H1 (cell line): ENCODE measurements at regions not wholly inside any gene's neighbourhood (a gene's known extent, or its start where the extent isn't known, plus 50 kb on each side); places are given as distances from the start of the nearest gene placed in this dataset.

Source experiments
- CTCF ChIA-PET: fragments of 300-600 bp; sonication (Branson Sonifier 250); formaldehyde crosslinking; loops from one replicate; lab custom pipeline; 2021; ENCODE audit not compliant: partially characterized antibody; lab: Charles Lee
- POLR2A ChIA-PET: fragments of 300-600 bp; sonication (Branson Sonifier 250); formaldehyde crosslinking; loops from one replicate; lab custom pipeline; 2021; ENCODE audit warnings: inconsistent platforms; ENCODE audit not compliant: partially characterized antibody; lab: Charles Lee
- DNase-seq, 2 experiments: peaks; one replicate each; pipeline versions ENCODE4 v3.0.0 to v3.0.0-alpha.2; 2010 to 2022; ENCODE audit warnings: low spot score in 2 of 2, low read depth in 1 of 2, mixed read lengths in 1 of 2
- FAIRE-seq: peaks from 2 replicates; lab custom pipeline; 2011; peaks lifted over from hg19 to GRCh38; lab: Jason Lieb, UNC
- H2AFZ ChIP-seq: 2 replicates; pipeline ENCODE4 v1.8.1; 2012; ENCODE audit warnings: low read length, inconsistent platforms
- H2AK5ac ChIP-seq: 2 replicates; pipeline ENCODE4 v1.6.1; 2013; ENCODE audit warnings: low read depth, low read length
- H2BK120ac ChIP-seq: replicated peaks from 2 replicates; pipeline ENCODE3; 2013; ENCODE audit warnings: low read depth, low read length, inconsistent platforms
- H2BK12ac ChIP-seq: 2 replicates; pipeline ENCODE4 v1.6.1; 2013; ENCODE audit warnings: low read depth, low read length
- H2BK15ac ChIP-seq: 2 replicates; pipeline ENCODE4 v1.6.1; 2013; ENCODE audit warnings: low read length
- H2BK20ac ChIP-seq: 2 replicates; pipeline ENCODE4 v1.6.1; 2013; ENCODE audit warnings: low read length
- H2BK5ac ChIP-seq: 2 replicates; pipeline ENCODE4 v1.6.1; 2013; ENCODE audit warnings: low read depth, low read length
- H3K14ac ChIP-seq: 2 replicates; pipeline ENCODE4 v1.6.1; 2013; ENCODE audit warnings: inconsistent platforms; ENCODE audit not compliant: insufficient read length
- H3K18ac ChIP-seq: 2 replicates; pipeline ENCODE4 v1.6.1; 2013; ENCODE audit warnings: low read length; ENCODE audit errors: extremely low read depth
- H3K23ac ChIP-seq: 2 replicates; pipeline ENCODE4 v1.6.1; 2013; ENCODE audit warnings: inconsistent platforms; ENCODE audit not compliant: insufficient read length
- H3K23me2 ChIP-seq: 2 replicates; pipeline ENCODE4 v1.6.1; 2013; ENCODE audit warnings: low read depth, low read length
- H3K27ac ChIP-seq: 2 replicates; pipeline ENCODE4 v1.6.1; 2011; ENCODE audit warnings: low read depth, low read length, inconsistent platforms
- H3K27me3 ChIP-seq, 4 experiments: replicated peaks in 1 of 4; 1 replicate in 1 of 4; 2 replicates in 3 of 4; pipeline versions ENCODE4 v1.6.1 to v1.8.1; 2011 to 2013; ENCODE audit warnings: low read length in 3 of 4, mild to moderate bottlenecking in 3 of 4, inconsistent platforms in 2 of 4, mixed read lengths in 2 of 4, moderate library complexity in 1 of 4; ENCODE audit not compliant: control insufficient read depth in 3 of 4, insufficient read depth in 3 of 4; ENCODE audit errors: extremely low read depth in 1 of 4
- H3K36me3 ChIP-seq, 4 experiments: 2 replicates each; pipeline versions ENCODE4 v1.6.1 to v1.8.1; 2011 to 2013; ENCODE audit warnings: mild to moderate bottlenecking in 4 of 4, low read length in 3 of 4, moderate library complexity in 2 of 4, control low read depth in 1 of 4, inconsistent platforms in 1 of 4; ENCODE audit not compliant: insufficient read depth in 4 of 4, control insufficient read depth in 2 of 4
- H3K4ac ChIP-seq: replicated peaks from 2 replicates; pipeline ENCODE3; 2013; ENCODE audit warnings: low read length, low read depth, mixed read lengths, inconsistent platforms; ENCODE audit not compliant: insufficient read length
- H3K4me1 ChIP-seq, 4 experiments: replicated peaks in 1 of 4; 1 replicate in 1 of 4; 2 replicates in 3 of 4; pipeline versions ENCODE4 v1.6.1 to v1.8.1; 2011 to 2013; ENCODE audit warnings: low read length in 3 of 4, inconsistent platforms in 2 of 4, mixed read lengths in 1 of 4; ENCODE audit not compliant: insufficient read depth in 4 of 4, control insufficient read depth in 3 of 4
- H3K4me2 ChIP-seq, 2 experiments: 2 replicates each; pipeline versions ENCODE4 v1.6.1 to v1.8.1; 2011 to 2013; ENCODE audit warnings: low read depth in 2 of 2, low read length in 2 of 2, control low read depth in 1 of 2, inconsistent platforms in 1 of 2, mild to moderate bottlenecking in 1 of 2; ENCODE audit not compliant: insufficient read depth in 1 of 2
- H3K4me3 ChIP-seq, 4 experiments: fragments of 200-600, 300-600 bp in 1 of 4; sonication (generic), shearing (Covaris generic), sonication (Bioruptor Twin) in 1 of 4; 2 replicates each; pipeline versions ENCODE4 v1.5.1 to v1.8.1; 2011 to 2016; ENCODE audit warnings: low read length in 4 of 4, low read depth in 3 of 4, control low read depth in 2 of 4, inconsistent platforms in 2 of 4, mild to moderate bottlenecking in 2 of 4, mixed read lengths in 1 of 4, moderate library complexity in 1 of 4; ENCODE audit not compliant: insufficient read depth in 2 of 4; ENCODE audit errors: extremely low read depth in 1 of 4
- H3K56ac ChIP-seq: replicated peaks from 2 replicates; pipeline ENCODE3; 2013; ENCODE audit warnings: low read depth, mild to moderate bottlenecking, mixed read lengths, low read length, inconsistent platforms; ENCODE audit not compliant: insufficient read length
- H3K79me1 ChIP-seq: 2 replicates; pipeline ENCODE4 v1.6.1; 2013; ENCODE audit warnings: low read depth, low read length, control low read depth
- H3K79me2 ChIP-seq, 2 experiments: 2 replicates each; pipeline versions ENCODE4 v1.6.1 to v1.8.1; 2012 to 2013; ENCODE audit warnings: low read length in 2 of 2, mild to moderate bottlenecking in 2 of 2, inconsistent platforms in 1 of 2; ENCODE audit not compliant: insufficient read depth in 2 of 2, control insufficient read depth in 1 of 2
- H3K9ac ChIP-seq, 4 experiments: replicated peaks in 1 of 4; 1 replicate in 1 of 4; 2 replicates in 3 of 4; pipeline versions ENCODE4 v1.6.1 to v1.8.1; 2011 to 2013; ENCODE audit warnings: low read depth in 3 of 4, low read length in 3 of 4, control low read depth in 2 of 4, mild to moderate bottlenecking in 2 of 4, moderate library complexity in 2 of 4, inconsistent platforms in 1 of 4; ENCODE audit errors: extremely low read depth in 1 of 4
- H3K9me3 ChIP-seq, 2 experiments: 2 replicates each; pipeline versions ENCODE4 v1.6.1 to v1.8.1; 2012 to 2013; ENCODE audit warnings: mild to moderate bottlenecking in 2 of 2, moderate library complexity in 2 of 2, control low read depth in 1 of 2, inconsistent platforms in 1 of 2, low read depth in 1 of 2, low read length in 1 of 2, mixed read lengths in 1 of 2; ENCODE audit not compliant: insufficient read depth in 2 of 2
- H4K20me1 ChIP-seq, 2 experiments: replicated peaks in 1 of 2; 2 replicates each; pipeline versions ENCODE3 to v1.8.1; 2011 to 2013; ENCODE audit warnings: inconsistent platforms in 2 of 2, low read length in 2 of 2, mild to moderate bottlenecking in 1 of 2; ENCODE audit not compliant: insufficient read depth in 2 of 2, control insufficient read depth in 1 of 2
- H4K5ac ChIP-seq: 2 replicates; pipeline ENCODE4 v1.6.1; 2013; ENCODE audit warnings: low read length, low read depth, mixed read lengths, inconsistent platforms; ENCODE audit not compliant: insufficient read length
- H4K8ac ChIP-seq: 2 replicates; pipeline ENCODE4 v1.8.0; 2013; ENCODE audit warnings: mild to moderate bottlenecking, moderate library complexity, low read length, inconsistent platforms; ENCODE audit not compliant: insufficient read depth; ENCODE audit errors: extremely low read depth
- H4K91ac ChIP-seq: replicated peaks from 2 replicates; pipeline ENCODE3; 2013; ENCODE audit warnings: low read length, mixed read lengths, inconsistent platforms; ENCODE audit not compliant: insufficient read length
- CBX5 ChIP-seq: fragments of 300-800, 300-1000 bp; sonication (generic); IDR thresholded peaks from 2 replicates; pipeline ENCODE4 v1.7.1; 2016; ENCODE audit warnings: antibody characterized with exemption, low read length, low read depth
- GABPA ChIP-seq: IDR thresholded peaks from 2 replicates; pipeline ENCODE4 v1.6.1; 2011; ENCODE audit warnings: mild to moderate bottlenecking, low read length, moderate library complexity, borderline replicate concordance; ENCODE audit not compliant: insufficient read depth
- NRF1 ChIP-seq: IDR thresholded peaks from 2 replicates; pipeline ENCODE4 v1.6.1; 2011; ENCODE audit warnings: mild to moderate bottlenecking, low read depth, low read length, improper control_type of control experiment
- RFX5 ChIP-seq: IDR thresholded peaks from 2 replicates; pipeline ENCODE4 v1.6.1; 2011; ENCODE audit warnings: low read depth, low read length, improper control_type of control experiment, borderline replicate concordance
- RXRA ChIP-seq: IDR thresholded peaks from 2 replicates; pipeline ENCODE4 v1.6.1; 2011; ENCODE audit warnings: low read depth, mild to moderate bottlenecking, low read length, moderate library complexity; ENCODE audit not compliant: insufficient read depth
- TCF12 ChIP-seq: IDR thresholded peaks from 2 replicates; pipeline ENCODE4 v1.6.1; 2011; ENCODE audit warnings: low read depth, mild to moderate bottlenecking, low read length
- WGBS, 2 experiments: shearing (Covaris generic) in 1 of 2; methylation state at CpG; one replicate each; pipeline versions ENCODE4 v1.1.6 to v1.1.7; 2013 to 2015; ENCODE audit warnings: low lambda C conversion rate in 2 of 2, mixed read lengths in 2 of 2, inconsistent platforms in 1 of 2, low coverage in 1 of 2, missing lambda C conversion rate in 1 of 2; ENCODE audit not compliant: insufficient replicate concordance in 2 of 2, insufficient coverage in 1 of 2, insufficient read length in 1 of 2; ENCODE audit errors: extremely low coverage in 1 of 2, missing lambda C conversion rate in 1 of 2; 5-methylcytosine and 5-hydroxymethylcytosine counted together

DNA sequence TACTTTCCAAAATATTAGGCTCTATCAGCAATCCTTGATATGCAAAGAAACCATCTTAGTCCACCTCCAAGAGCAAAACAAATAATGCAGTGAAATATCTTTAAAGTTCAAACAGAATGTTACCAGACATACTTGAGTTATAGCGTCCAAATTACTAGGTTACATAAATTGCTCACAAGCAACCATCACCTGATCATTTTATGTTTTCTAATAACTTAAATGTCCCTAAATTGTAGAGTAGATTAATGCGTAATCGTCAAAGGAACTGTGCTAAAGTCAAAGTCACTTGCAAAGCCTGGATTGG lies 350.6 kb upstream of the ARGLU1 start:
- Histone ChIP-seq H3K27me3 (no peaks in the 10 kb centered on the region; a peak in 1 of 7 replicates), H3K9ac (no peak overlapping the region), H2BK20ac (no peak overlapping the region), H3K23me2 (peaks cover 2% of the 10 kb centered on the region; the same call in 1 of the 2 replicates), H2BK15ac (no peak overlapping the region), H3K9me3 (no peaks in the 10 kb centered on the region), H3K36me3 (no peaks in the 10 kb centered on the region), H4K5ac (no peak overlapping the region), H3K4me3 (no peak overlapping the region), H3K79me2 (no peaks in the 10 kb centered on the region), H3K27ac (no peak overlapping the region), H3K23ac (no peak overlapping the region), H2AK5ac (no peak overlapping the region), H3K4me2 (no peak overlapping the region), H3K4me1 (peaks cover 0 to 18% (median 11%) of the 10 kb centered on the region in 4 experiments), H4K20me1 (no peaks in the 10 kb centered on the region), H3K4ac (no peak overlapping the region), H3K14ac (no peak overlapping the region), H3K18ac (no peak overlapping the region), H2BK120ac (no peak overlapping the region), H4K91ac (no peak overlapping the region), H2AFZ (no peak overlapping the region), H2BK12ac (no peak overlapping the region), H3K79me1 (no peaks in the 10 kb centered on the region), H2BK5ac (no peak overlapping the region), H4K8ac (no peak overlapping the region), H3K56ac (no peak overlapping the region)
- TF ChIP-seq GABPA (no peak), RFX5 (no peak), NRF1 (no peak), CBX5 (no peak), TCF12 (no peak), RXRA (no peak)
- ChIA-PET CTCF (interaction anchor here (0.9 to 1.0 kb wide), 2 partner anchors 16 to 353 kb away, joined by 3 read pairs; no protein-coding TSS in a partner anchor), POLR2A (interaction anchor here (0.8 to 1.2 kb wide), 3 partner anchors 22 to 382 kb away, joined by 3 to 4 read pairs (median 3); no protein-coding TSS in a partner anchor)
- WGBS, 2 experiments, result 89% methylated on average over 3 of the region's 3 CpGs; no CpG with 5 or more reads in 1 of the 2 experiments
- no peak for FAIRE-seq
- DNase-seq, result no peak
